ENCODE measurements at regions not wholly inside any gene's neighbourhood (a gene's known extent, or its start where the extent isn't known, plus 50 kb on each side); places are given as distances from the start of the nearest gene placed in this dataset.
"Not testable (repeated sequence)": the region's sequence is repeated elsewhere in the genome, so short reads cannot be mapped to it uniquely, and the experiment has no call there.

GRCh38 chr5:124621279-124621678 is 125.2 kb downstream of the ZNF608 start:
- no peak for DNase-seq (ENCODE audit: low read depth)

- DNase-seq (ENCODE audit: low read depth) = no peak
Measured at GRCh38 chr5:124620743-124621142, 125.7 kb downstream of the ZNF608 start.

- no peak for DNase-seq (ENCODE audit: low read depth)
Measured at GRCh38 chr5:124619121-124619520, 127.3 kb downstream of the ZNF608 start.

GRCh38 chr5:124617787-124618186 is 128.7 kb downstream of the ZNF608 start:
- no peak for DNase-seq (ENCODE audit: low read depth)

GRCh38 chr5:124614836-124615385 is 131.5 kb downstream of the ZNF608 start:
- DNase-seq (ENCODE audit: low read depth) = no peak

GRCh38 chr5:124614105-124614504 is 132.3 kb downstream of the ZNF608 start:
- peak; percentile 20 for DNase-seq (ENCODE audit: low read depth)

GRCh38 chr5:124613273-124613953 is 133.0 kb downstream of the ZNF608 start:
- no peak for DNase-seq (ENCODE audit: low read depth)

GRCh38 chr5:124612023-124612422 is 134.4 kb downstream of the ZNF608 start:
- DNase-seq (ENCODE audit: low read depth) = no peak

GRCh38 chr5:124611262-124611661 is 135.2 kb downstream of the ZNF608 start:
- DNase-seq (ENCODE audit: low read depth) = not testable (repeated sequence)

- not testable (repeated sequence) for DNase-seq (ENCODE audit: low read depth)
Measured at GRCh38 chr5:124609685-124610084, 136.8 kb downstream of the ZNF608 start.

- no peak for DNase-seq (ENCODE audit: low read depth)
Measured at GRCh38 chr5:124606543-124606942, 139.9 kb downstream of the ZNF608 start.

- no peak for DNase-seq (ENCODE audit: low read depth)
Measured at GRCh38 chr5:124606093-124606492, 140.3 kb downstream of the ZNF608 start.

- no peak for DNase-seq (ENCODE audit: low read depth)
Measured at GRCh38 chr5:124605541-124605940, 140.9 kb downstream of the ZNF608 start.

- DNase-seq (ENCODE audit: low read depth) = no peak
Measured at GRCh38 chr5:124604419-124604818, 142.0 kb downstream of the ZNF608 start.

- no peak for DNase-seq (ENCODE audit: low read depth)
Measured at GRCh38 chr5:124602925-124603650, 143.4 kb downstream of the ZNF608 start.

- peak; percentile 93 for DNase-seq (ENCODE audit: low read depth)
Measured at GRCh38 chr5:124599028-124599973, 147.1 kb downstream of the ZNF608 start.

- peak; percentile 90 for DNase-seq (ENCODE audit: low read depth)
Measured at GRCh38 chr5:124596595-124597421, 149.6 kb downstream of the ZNF608 start.

- no peak for DNase-seq (ENCODE audit: low read depth)
Measured at GRCh38 chr5:124593952-124594351, 152.5 kb downstream of the ZNF608 start.

GRCh38 chr5:124592891-124593290 is 153.5 kb downstream of the ZNF608 start:
- no peak for DNase-seq (ENCODE audit: low read depth)

- DNase-seq (ENCODE audit: low read depth) = no peak
Measured at GRCh38 chr5:124591583-124591982, 154.9 kb downstream of the ZNF608 start.

- DNase-seq (ENCODE audit: low read depth) = no peak
Measured at GRCh38 chr5:124590686-124591085, 155.8 kb downstream of the ZNF608 start.
